AG09319 (cell line): ENCODE measurements at regions not wholly inside any gene's neighbourhood (a gene's known extent, or its start where the extent isn't known, plus 50 kb on each side); places are given as distances from the start of the nearest gene placed in this dataset.

Experiments
- DNase-seq: peaks from one replicate; pipeline ENCODE4 v3.0.0-alpha.2; 2010; ENCODE audit warnings: low read depth; ENCODE audit errors: extremely low read depth
- TF ChIP-seq, protein P1 (sequence below): IDR thresholded peaks from 2 replicates; pipeline ENCODE4 v1.5.1; 2011; ENCODE audit warnings: low read depth, mild to moderate bottlenecking, inconsistent platforms, low read length, moderate library complexity

GRCh38 chr1:61007534-61008364, 74.6 kb upstream of the NFIA start:
- TF ChIP-seq, protein P1, sequence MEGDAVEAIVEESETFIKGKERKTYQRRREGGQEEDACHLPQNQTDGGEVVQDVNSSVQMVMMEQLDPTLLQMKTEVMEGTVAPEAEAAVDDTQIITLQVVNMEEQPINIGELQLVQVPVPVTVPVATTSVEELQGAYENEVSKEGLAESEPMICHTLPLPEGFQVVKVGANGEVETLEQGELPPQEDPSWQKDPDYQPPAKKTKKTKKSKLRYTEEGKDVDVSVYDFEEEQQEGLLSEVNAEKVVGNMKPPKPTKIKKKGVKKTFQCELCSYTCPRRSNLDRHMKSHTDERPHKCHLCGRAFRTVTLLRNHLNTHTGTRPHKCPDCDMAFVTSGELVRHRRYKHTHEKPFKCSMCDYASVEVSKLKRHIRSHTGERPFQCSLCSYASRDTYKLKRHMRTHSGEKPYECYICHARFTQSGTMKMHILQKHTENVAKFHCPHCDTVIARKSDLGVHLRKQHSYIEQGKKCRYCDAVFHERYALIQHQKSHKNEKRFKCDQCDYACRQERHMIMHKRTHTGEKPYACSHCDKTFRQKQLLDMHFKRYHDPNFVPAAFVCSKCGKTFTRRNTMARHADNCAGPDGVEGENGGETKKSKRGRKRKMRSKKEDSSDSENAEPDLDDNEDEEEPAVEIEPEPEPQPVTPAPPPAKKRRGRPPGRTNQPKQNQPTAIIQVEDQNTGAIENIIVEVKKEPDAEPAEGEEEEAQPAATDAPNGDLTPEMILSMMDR = no peak
- no peak for DNase-seq

- TF ChIP-seq, protein P1 = no peak
- no peak for DNase-seq
These were observed 76.5 kb upstream of the NFIA start for GRCh38 chr1:61005614-61006580.

DNA sequence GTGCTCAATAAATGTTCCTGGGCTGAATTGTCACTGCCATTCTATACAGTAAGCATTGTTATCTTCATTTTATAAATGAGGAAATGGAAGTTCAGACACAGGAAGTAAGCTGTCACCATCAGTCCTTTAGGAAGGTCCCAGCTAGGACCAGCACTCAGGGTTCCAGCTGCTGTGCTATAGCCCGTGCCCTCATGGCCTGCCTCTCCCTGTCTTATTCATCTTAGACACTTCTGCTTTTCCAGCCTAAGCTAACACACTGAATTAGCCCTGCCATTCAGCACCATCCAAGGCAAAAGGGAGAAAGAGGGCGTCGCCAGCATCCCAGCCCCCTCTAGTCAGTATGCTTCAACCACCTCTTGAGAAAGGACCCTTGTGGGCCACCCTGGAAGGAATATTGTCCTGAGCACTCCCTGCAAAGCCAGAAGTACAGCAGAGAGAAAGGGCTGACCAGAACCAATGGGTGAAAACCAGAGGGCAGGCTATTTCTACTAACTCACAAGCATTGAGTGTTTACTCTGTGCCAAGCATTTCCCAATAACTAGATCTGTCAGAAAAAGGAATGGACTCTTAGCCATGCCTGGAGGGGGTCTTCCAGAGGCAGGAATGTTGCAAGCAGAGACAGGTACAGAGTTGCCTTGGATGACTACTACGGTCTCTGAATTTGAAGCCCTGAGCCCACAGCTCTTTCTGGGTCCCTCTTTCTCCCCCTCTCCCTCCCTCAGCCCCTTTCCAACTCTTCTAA, 77.9 kb upstream of the NFIA start:
- no peak for DNase-seq
- TF ChIP-seq, protein P1 = no peak

GRCh38 chr1:61000327-61000726, 82.0 kb upstream of the NFIA start:
- DNase-seq = no peak
- TF ChIP-seq, protein P1 = no peak

GRCh38 chr1:60998786-60999185, 83.6 kb upstream of the NFIA start:
- TF ChIP-seq, protein P1 = no peak
- DNase-seq = no peak

DNA sequence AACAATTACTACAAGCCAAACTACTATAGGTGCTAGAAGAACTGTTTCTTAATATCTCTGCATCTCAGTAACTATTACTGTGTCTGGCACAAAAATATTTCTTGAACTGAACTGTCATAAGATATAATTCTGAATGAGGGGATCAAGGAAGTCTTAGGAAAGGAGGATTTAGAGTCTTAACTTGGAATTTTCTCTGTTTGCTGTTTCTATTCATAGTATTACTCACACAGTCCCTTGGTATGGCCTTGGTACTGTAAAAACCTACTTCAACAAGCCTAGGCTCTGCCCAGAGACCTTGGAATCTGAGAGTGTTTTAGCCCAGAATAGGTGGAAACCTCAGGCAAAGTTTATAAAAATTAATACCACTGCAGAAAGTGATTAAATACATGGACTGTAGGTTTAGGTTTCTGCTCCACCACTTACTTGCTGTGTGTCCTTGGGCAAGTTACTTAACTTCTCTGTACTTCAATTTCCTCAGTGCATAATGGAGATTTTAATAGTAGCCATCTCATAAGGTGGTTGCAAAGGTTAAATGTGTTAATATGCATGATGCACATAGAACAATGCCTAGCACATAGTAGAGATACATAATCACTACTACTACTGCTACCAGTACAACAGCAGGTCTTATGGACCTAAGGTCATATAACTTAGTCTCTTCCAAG, 87.4 kb upstream of the NFIA start:
- TF ChIP-seq, protein P1 = no peak
- no peak for DNase-seq
